ENCODE measurements at regions not wholly inside any gene's neighbourhood (a gene's known extent, or its start where the extent isn't known, plus 50 kb on each side); places are given as distances from the start of the nearest gene placed in this dataset.

DNA sequence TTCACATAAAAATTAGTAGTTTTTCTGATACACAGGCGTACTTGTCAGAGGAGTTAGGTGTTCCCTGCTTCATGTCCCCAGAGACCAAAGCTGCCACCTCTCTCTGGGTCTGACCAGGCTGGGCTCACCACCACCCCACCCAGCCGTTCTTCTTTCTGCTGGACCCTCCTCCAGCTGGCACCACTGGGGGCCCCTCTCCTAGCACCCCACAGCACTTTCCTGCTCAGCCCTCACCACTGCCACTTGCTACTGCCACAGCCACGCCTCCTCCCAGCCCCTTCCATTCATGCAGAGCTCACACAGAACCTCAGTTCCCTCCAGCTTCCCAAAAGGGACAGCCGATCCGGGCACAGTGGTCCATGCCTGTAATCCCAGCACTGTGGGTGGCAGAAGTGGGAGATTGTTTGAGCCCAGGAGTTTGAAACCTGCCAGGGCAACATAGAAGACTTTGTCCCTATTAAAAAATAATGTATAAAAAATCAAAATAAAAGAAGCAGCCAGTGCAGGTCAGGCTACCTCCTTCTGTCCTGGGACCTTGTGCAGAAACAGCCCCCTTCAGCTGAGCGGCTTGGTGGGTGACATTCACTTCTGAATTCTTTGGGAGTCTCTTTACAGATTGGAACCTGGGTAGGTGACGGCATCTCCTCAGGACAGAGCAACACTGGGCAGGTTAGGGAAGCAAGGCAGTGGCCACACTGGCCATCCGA is 208.3 kb downstream of the TOMM20 start:
- no peaks in the 10 kb centered on the region for H3K27me3 ChIP-seq (ENCODE audit: control insufficient read depth in 1 of 2, insufficient read depth in 2 of 2, low read length in 2 of 2)
- H3K27ac ChIP-seq (ENCODE audit: low read length) = peak overlapping the region; percentile 84
- no peak overlapping the region for H3K4me3 ChIP-seq (ENCODE audit: low read length in 2 of 2)
- H3K9me3 ChIP-seq (ENCODE audit: control insufficient read depth in 2 of 2, low read length in 2 of 2) = no peaks in the 10 kb centered on the region
- H3K4me1 ChIP-seq (ENCODE audit: control insufficient read depth, insufficient read depth, low read length) = peaks cover 48% of the 10 kb centered on the region
- H3K9ac ChIP-seq (ENCODE audit: low read length in 2 of 2) = no peak overlapping the region
- no peaks in the 10 kb centered on the region for H3K36me3 ChIP-seq (ENCODE audit: control insufficient read depth in 2 of 2, insufficient read depth in 2 of 2, low read length in 2 of 2)

DNA sequence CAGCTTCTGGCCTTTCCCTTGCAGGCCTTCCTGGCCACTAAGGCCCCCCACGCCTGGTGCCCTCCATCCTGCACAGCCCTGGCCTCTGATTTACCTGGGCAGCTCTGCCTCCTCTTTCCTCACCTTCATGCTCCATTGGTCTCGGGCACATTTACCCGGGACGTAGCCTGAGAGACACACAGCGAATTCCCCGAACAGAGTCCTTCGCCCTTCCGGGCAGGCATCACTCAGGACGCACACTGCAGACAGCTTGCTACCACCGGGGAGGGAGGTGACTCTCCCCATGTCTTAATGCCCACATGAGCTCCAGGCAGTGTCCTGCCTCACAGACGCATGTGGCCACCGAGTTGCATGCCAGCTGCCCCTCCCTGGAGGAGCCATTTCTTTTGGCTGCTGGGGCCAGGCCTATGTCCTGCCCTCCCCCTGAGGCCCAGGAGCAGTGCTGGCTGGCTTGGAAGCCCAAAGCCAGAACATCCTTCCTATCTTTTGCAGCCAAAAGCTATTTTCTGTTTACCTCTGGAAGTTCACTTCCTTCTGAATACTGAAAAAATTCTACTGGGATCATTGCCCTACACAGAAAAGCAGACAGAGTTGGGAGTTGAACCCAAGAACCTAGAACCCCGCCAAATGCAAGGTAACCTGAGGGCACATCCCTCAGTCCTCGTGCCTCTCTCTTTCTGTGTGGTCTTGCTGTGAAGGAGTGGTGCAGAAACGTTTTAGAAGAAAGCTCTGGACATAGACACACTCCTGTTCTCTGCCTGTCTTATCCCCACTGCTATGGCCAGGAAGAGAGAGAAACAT is 209.5 kb downstream of the TOMM20 start:
- Histone ChIP-seq H3K27ac (ENCODE audit: low read length) (peak overlapping the region; percentile 84), H3K9me3 (ENCODE audit: control insufficient read depth in 2 of 2, low read length in 2 of 2) (no peaks in the 10 kb centered on the region), H3K4me3 (ENCODE audit: low read length in 2 of 2) (peak overlapping the region in 1 of 2 donors; percentile 15), H3K4me1 (ENCODE audit: control insufficient read depth, insufficient read depth, low read length) (peaks cover 49% of the 10 kb centered on the region), H3K27me3 (ENCODE audit: control insufficient read depth in 1 of 2, insufficient read depth in 2 of 2, low read length in 2 of 2) (no peaks in the 10 kb centered on the region), H3K9ac (ENCODE audit: low read length in 2 of 2) (peak overlapping the region; percentile 13 to 47), H3K36me3 (ENCODE audit: control insufficient read depth in 2 of 2, insufficient read depth in 2 of 2, low read length in 2 of 2) (no peaks in the 10 kb centered on the region)

DNA sequence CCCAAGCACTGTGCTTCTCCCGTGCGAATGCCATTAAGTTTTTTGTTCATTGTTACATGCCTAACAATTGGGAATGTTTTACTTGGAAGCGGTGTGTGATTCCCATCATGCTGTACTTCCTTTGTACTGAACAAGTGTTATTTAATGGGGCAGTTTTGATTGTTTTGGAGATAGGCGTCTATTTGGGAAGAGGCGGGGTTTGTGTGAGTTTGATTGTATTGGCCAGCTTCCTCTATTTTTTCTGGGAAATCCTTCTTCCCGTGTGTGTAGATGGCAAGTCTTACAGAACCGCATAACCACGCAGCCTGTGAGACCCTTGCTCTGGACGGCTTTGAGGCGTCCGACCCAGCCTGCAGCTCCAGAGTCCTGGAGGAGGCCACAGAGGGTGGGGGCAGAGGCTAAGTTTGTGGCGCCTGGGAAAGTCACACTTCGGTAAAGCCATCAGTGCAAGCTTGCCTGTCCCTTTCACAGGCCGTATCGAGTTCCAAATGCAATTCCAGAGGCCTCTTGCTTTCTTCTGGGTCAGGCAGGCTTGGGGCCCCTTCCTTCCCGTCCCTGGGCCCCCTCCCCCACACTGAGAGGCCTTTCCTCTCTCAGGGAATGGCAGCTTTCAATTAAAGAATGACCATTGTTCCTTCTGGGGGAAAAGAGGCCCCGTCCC is 210.3 kb downstream of the TOMM20 start:
- Histone ChIP-seq H3K27ac (ENCODE audit: low read length) (peak overlapping the region; percentile 84), H3K4me3 (ENCODE audit: low read length in 2 of 2) (peak overlapping the region in 1 of 2 donors; percentile 15), H3K4me1 (ENCODE audit: control insufficient read depth, insufficient read depth, low read length) (peaks cover 56% of the 10 kb centered on the region)

DNA sequence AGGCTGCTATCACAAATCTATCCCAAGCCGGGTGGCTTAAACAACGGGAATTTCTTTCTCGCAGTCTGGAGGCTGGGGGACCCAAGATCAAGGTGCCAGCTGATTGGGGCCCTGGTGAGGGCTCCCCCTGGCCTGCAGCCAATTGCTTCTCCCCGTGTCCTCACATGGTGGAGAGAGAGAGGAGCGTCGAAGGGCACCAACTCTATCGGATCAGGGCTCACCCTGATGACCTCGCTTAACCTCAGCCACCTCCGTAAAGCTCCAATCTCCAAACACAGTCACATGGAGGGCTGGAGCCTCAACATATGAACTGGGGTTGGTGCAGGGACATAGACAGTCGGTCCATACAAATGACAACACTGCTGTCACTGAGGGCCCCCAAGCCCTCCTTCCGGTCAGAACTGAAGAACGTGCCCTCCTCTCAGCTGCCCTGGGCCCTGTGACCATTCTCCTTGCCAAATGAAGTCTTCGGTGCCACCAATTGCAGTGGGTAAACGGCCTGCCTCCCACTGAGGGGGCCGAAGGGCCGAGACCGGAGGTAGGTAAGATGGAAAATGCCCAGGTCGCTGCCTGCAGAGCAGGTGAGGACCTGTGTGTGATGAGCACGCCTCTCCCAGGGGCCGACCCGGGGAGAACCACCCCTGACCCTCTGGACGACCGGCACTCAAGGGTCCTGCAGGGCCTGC is 211.0 kb downstream of the TOMM20 start:
- Histone ChIP-seq H3K36me3 (ENCODE audit: control insufficient read depth in 2 of 2, insufficient read depth in 2 of 2, low read length in 2 of 2) (no peaks in the 10 kb centered on the region), H3K27me3 (ENCODE audit: control insufficient read depth in 1 of 2, insufficient read depth in 2 of 2, low read length in 2 of 2) (no peaks in the 10 kb centered on the region), H3K4me3 (ENCODE audit: low read length in 2 of 2) (no peak overlapping the region), H3K9me3 (ENCODE audit: control insufficient read depth in 2 of 2, low read length in 2 of 2) (no peaks in the 10 kb centered on the region), H3K9ac (ENCODE audit: low read length in 2 of 2) (no peak overlapping the region), H3K27ac (ENCODE audit: low read length) (peak overlapping the region; percentile 84), H3K4me1 (ENCODE audit: control insufficient read depth, insufficient read depth, low read length) (peaks cover 63% of the 10 kb centered on the region)

More for the DNA sequence above, 210.3 kb downstream of the TOMM20 start:
- H3K9ac ChIP-seq (ENCODE audit: low read length in 2 of 2) = peak overlapping the region; percentile 13 to 47
- H3K27me3 ChIP-seq (ENCODE audit: control insufficient read depth in 1 of 2, insufficient read depth in 2 of 2, low read length in 2 of 2) = no peaks in the 10 kb centered on the region
- H3K9me3 ChIP-seq (ENCODE audit: control insufficient read depth in 2 of 2, low read length in 2 of 2) = no peaks in the 10 kb centered on the region
- no peaks in the 10 kb centered on the region for H3K36me3 ChIP-seq (ENCODE audit: control insufficient read depth in 2 of 2, insufficient read depth in 2 of 2, low read length in 2 of 2)

DNA sequence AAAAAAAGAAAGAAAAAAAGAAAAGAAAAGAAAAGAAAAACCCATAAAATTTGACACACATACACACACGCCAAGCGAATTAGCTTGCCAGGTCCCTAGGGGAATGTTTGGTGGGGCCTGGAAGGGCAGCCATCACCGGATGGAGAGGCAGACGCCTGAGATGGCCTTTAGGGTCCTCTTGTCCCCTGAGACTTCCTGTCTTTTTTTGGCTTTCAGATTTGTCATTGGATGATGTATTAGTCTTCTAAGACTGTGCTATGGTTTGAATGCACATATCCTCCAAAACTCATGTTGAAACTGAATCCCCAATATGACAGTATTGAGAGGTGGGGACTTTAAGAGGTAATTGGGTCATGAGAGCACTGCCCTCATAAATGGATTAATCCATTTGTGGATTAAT is 211.8 kb downstream of the TOMM20 start:
- Histone ChIP-seq H3K9me3 (ENCODE audit: control insufficient read depth in 2 of 2, low read length in 2 of 2) (no peaks in the 10 kb centered on the region), H3K27me3 (ENCODE audit: control insufficient read depth in 1 of 2, insufficient read depth in 2 of 2, low read length in 2 of 2) (no peaks in the 10 kb centered on the region), H3K4me1 (ENCODE audit: control insufficient read depth, insufficient read depth, low read length) (peaks cover 71% of the 10 kb centered on the region), H3K27ac (ENCODE audit: low read length) (peak overlapping the region; percentile 60), H3K4me3 (ENCODE audit: low read length in 2 of 2) (no peak overlapping the region), H3K36me3 (ENCODE audit: control insufficient read depth in 2 of 2, insufficient read depth in 2 of 2, low read length in 2 of 2) (no peaks in the 10 kb centered on the region), H3K9ac (ENCODE audit: low read length in 2 of 2) (no peak overlapping the region)

DNA sequence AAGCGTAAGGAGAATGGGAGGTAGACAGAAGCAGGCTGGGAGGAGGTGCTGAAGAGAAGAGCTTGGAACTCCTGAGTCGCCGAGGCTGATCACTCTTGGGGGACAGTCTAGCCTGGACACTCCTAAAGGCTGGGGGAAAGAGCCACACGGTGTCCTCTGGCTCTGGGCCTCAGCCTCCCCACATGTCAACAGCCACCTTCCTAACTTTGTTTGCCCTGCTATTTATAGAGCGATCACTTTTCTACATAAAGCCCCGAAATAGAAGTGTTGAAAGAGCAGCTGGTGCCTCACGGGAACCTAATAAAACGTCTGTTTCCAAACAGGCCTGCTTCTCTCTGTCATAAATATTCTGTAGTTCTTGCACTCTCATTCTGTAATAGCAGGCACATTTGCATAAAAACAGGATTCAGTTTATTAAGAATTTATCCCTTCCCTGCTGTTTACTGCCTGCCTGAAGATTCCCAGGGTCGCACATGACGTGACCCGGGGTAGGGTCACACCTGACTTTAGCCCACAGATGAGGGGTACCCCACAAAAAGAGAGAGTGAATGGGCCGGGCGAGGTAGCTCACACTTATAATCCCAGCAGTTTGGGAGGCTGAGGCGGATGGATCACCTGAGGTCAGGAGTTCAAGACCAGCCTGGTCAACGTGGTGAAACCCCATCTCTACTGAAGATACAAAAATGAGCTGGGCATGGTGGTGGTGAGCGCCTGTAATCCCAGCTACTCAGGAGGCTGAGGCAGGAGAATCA is 212.5 kb downstream of the TOMM20 start:
- Histone ChIP-seq H3K27ac (ENCODE audit: low read length) (peak overlapping the region; percentile 60), H3K27me3 (ENCODE audit: control insufficient read depth in 1 of 2, insufficient read depth in 2 of 2, low read length in 2 of 2) (no peaks in the 10 kb centered on the region), H3K36me3 (ENCODE audit: control insufficient read depth in 2 of 2, insufficient read depth in 2 of 2, low read length in 2 of 2) (no peaks in the 10 kb centered on the region), H3K4me3 (ENCODE audit: low read length in 2 of 2) (no peak overlapping the region), H3K4me1 (ENCODE audit: control insufficient read depth, insufficient read depth, low read length) (peaks cover 71% of the 10 kb centered on the region), H3K9ac (ENCODE audit: low read length in 2 of 2) (peak overlapping the region; percentile 20 to 58), H3K9me3 (ENCODE audit: control insufficient read depth in 2 of 2, low read length in 2 of 2) (no peaks in the 10 kb centered on the region)

DNA sequence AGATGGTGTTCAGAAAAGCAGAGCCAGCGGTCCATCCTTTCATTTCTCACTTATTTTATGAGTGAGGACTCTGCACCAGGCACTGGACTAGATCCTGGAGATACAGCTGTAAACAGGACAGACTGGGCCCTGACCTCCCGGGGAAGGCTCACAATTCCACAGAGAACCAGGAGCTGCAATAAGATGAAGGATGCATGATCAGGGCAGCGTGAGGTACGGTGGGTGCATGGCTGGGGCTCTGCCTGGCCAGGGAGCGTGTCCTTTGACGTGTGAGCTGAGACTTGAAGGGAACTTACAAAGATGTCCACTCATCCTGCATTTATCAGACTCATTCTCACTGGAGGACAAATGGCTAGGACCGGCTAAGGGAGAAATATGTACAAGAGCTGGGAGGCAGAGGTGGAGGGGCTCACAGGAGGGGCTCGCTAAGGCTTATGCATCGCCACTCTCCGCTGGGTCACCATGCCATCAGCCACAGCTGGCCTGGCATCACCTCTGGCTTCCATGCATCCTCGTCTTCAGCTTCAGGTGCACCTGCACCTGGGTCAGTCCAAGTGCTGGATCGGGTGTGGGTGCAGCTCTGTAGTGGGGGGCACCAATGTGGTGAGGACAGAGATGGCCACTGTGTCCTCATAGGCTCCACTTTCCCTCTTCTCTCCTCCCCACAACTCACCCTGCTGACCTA is 213.9 kb downstream of the TOMM20 start:
- Histone ChIP-seq H3K4me1 (ENCODE audit: control insufficient read depth, insufficient read depth, low read length) (peaks cover 61% of the 10 kb centered on the region), H3K27me3 (ENCODE audit: control insufficient read depth in 1 of 2, insufficient read depth in 2 of 2, low read length in 2 of 2) (no peaks in the 10 kb centered on the region), H3K36me3 (ENCODE audit: control insufficient read depth in 2 of 2, insufficient read depth in 2 of 2, low read length in 2 of 2) (no peaks in the 10 kb centered on the region), H3K9me3 (ENCODE audit: control insufficient read depth in 2 of 2, low read length in 2 of 2) (no peaks in the 10 kb centered on the region), H3K27ac (ENCODE audit: low read length) (no peak overlapping the region), H3K4me3 (ENCODE audit: low read length in 2 of 2) (no peak overlapping the region), H3K9ac (ENCODE audit: low read length in 2 of 2) (no peak overlapping the region)

DNA sequence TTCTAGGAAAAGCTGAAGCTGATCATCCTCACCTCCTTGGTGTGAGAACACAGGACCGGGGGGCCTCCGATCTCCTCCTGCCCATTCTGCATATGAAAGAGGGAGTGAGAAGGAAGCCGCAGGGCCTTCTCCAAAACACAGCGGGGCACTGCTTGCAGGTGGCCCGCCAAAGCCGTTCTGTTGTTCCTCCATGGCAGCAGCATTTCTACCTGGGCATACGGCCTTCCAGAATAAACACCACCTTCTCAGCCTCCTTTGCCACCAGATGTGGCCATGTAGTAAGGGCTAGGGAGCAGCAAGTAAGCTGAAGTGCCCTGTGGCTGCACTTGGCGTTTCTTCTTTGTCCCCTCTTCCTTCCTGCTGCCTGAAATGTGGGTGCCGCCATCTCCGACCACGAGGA is 214.9 kb downstream of the TOMM20 start:
- no peaks in the 10 kb centered on the region for H3K9me3 ChIP-seq (ENCODE audit: control insufficient read depth in 2 of 2, low read length in 2 of 2)
- H3K36me3 ChIP-seq (ENCODE audit: control insufficient read depth in 2 of 2, insufficient read depth in 2 of 2, low read length in 2 of 2) = no peaks in the 10 kb centered on the region
- no peak overlapping the region for H3K4me3 ChIP-seq (ENCODE audit: low read length in 2 of 2)
- H3K27ac ChIP-seq (ENCODE audit: low read length) = peak overlapping the region; percentile 75
- H3K9ac ChIP-seq (ENCODE audit: low read length in 2 of 2) = no peak overlapping the region
- no peaks in the 10 kb centered on the region for H3K27me3 ChIP-seq (ENCODE audit: control insufficient read depth in 1 of 2, insufficient read depth in 2 of 2, low read length in 2 of 2)
- peaks cover 51% of the 10 kb centered on the region for H3K4me1 ChIP-seq (ENCODE audit: control insufficient read depth, insufficient read depth, low read length)

DNA sequence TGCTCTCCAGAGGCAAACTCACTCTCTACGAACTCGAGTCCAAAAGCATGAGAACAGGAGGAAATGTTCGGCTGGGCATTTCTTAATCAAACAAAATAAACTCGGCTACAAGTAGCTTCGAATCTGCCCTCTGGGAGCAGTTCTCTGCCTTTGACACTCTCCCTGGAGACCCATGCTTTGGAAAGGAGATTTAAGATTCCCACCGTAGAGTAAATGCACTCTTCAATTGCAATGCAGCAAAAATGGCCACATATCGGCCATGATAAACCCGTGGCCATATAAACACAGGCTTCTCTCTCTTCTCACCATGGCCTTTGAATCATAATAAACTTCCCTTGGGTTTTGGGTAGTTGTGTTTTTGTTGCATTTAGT is 215.4 kb downstream of the TOMM20 start:
- peaks cover 51% of the 10 kb centered on the region for H3K4me1 ChIP-seq (ENCODE audit: control insufficient read depth, insufficient read depth, low read length)
- peak overlapping the region in 1 of 2 donors; percentile 44 for H3K4me3 ChIP-seq (ENCODE audit: low read length in 2 of 2)
- H3K36me3 ChIP-seq (ENCODE audit: control insufficient read depth in 2 of 2, insufficient read depth in 2 of 2, low read length in 2 of 2) = no peaks in the 10 kb centered on the region
- no peak overlapping the region for H3K9ac ChIP-seq (ENCODE audit: low read length in 2 of 2)
- H3K27ac ChIP-seq (ENCODE audit: low read length) = peak overlapping the region; percentile 75
- H3K9me3 ChIP-seq (ENCODE audit: control insufficient read depth in 2 of 2, low read length in 2 of 2) = no peaks in the 10 kb centered on the region
- H3K27me3 ChIP-seq (ENCODE audit: control insufficient read depth in 1 of 2, insufficient read depth in 2 of 2, low read length in 2 of 2) = no peaks in the 10 kb centered on the region
